PC-9 (cell line): ENCODE measurements at regions not wholly inside any gene's neighbourhood (a gene's known extent, or its start where the extent isn't known, plus 50 kb on each side); places are given as distances from the start of the nearest gene placed in this dataset.

Source experiments
- CTCF ChIP-seq: fragments of 200-600 bp; sonication (generic); conservative IDR thresholded peaks from 2 replicates; pipeline ENCODE4 v1.6.1; 2017; ENCODE audit warnings: mixed run types, antibody characterized with exemption, mild to moderate bottlenecking, moderate library complexity
- EZH2 ChIP-seq: fragments of 200-600 bp; sonication (generic); IDR thresholded peaks from 2 replicates; pipeline ENCODE4 v1.8.0; 2017; ENCODE audit warnings: antibody characterized with exemption, low read depth

GRCh38 chr1:115170377-115170776 is 81.1 kb upstream of the TSPAN2 start:
- TF ChIP-seq CTCF (no peak), EZH2 (no peak)
